ENCODE measurements at regions not wholly inside any gene's neighbourhood (a gene's known extent, or its start where the extent isn't known, plus 50 kb on each side); places are given as distances from the start of the nearest gene placed in this dataset.

DNA sequence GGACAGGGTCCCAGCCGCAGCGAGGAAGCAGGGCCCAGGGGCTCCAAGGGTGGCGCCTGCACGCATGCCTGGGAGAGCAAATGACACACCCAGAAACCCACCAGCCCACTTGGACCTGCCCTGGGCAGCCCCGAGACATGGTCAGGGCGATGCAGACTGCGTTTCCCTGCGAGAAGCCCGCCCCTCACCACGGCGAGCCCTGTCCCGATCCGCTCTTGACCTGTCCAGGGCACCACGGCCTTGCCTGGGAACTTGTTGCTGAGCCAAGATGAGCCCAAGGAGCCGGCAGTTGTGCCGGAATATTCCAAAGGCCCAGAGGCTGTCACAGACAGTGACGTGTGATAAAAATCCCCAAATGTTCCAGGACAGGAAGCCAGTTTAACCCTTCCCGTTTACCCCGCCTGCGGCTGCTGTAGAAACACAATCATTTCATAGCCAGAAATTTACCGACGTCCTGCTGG, 78.1 kb downstream of the SIK1 start:
- TF ChIP-seq, protein P1, sequence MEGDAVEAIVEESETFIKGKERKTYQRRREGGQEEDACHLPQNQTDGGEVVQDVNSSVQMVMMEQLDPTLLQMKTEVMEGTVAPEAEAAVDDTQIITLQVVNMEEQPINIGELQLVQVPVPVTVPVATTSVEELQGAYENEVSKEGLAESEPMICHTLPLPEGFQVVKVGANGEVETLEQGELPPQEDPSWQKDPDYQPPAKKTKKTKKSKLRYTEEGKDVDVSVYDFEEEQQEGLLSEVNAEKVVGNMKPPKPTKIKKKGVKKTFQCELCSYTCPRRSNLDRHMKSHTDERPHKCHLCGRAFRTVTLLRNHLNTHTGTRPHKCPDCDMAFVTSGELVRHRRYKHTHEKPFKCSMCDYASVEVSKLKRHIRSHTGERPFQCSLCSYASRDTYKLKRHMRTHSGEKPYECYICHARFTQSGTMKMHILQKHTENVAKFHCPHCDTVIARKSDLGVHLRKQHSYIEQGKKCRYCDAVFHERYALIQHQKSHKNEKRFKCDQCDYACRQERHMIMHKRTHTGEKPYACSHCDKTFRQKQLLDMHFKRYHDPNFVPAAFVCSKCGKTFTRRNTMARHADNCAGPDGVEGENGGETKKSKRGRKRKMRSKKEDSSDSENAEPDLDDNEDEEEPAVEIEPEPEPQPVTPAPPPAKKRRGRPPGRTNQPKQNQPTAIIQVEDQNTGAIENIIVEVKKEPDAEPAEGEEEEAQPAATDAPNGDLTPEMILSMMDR (IDR thresholded peaks at IDR 0.05) = no peak
- TF ChIP-seq SIN3A (IDR thresholded peaks at IDR 0.05; ENCODE audit: borderline replicate concordance, low read depth, low read length) (no peak), POLR2AphosphoS5 (IDR thresholded peaks at IDR 0.05; ENCODE audit: low read depth, low read length) (no peak), SMC3 (IDR thresholded peaks at IDR 0.05; ENCODE audit: low read depth, low read length) (no peak), RAD21 (IDR thresholded peaks at IDR 0.05; ENCODE audit: low read length) (no peak), EP300 (IDR thresholded peaks at IDR 0.05; ENCODE audit: borderline replicate concordance in 1 of 2, low read depth in 1 of 2, low read length in 1 of 2) (no peak), RFX5 (IDR thresholded peaks at IDR 0.05; ENCODE audit: low read length) (no peak), NFIC (IDR thresholded peaks at IDR 0.05; ENCODE audit: borderline replicate concordance) (no peak), MXI1 (IDR thresholded peaks at IDR 0.05; ENCODE audit: low read depth, low read length) (no peak), TEAD4 (IDR thresholded peaks at IDR 0.05; ENCODE audit: borderline replicate concordance, insufficient read depth) (no peak)
- TF ChIP-seq, protein P2, sequence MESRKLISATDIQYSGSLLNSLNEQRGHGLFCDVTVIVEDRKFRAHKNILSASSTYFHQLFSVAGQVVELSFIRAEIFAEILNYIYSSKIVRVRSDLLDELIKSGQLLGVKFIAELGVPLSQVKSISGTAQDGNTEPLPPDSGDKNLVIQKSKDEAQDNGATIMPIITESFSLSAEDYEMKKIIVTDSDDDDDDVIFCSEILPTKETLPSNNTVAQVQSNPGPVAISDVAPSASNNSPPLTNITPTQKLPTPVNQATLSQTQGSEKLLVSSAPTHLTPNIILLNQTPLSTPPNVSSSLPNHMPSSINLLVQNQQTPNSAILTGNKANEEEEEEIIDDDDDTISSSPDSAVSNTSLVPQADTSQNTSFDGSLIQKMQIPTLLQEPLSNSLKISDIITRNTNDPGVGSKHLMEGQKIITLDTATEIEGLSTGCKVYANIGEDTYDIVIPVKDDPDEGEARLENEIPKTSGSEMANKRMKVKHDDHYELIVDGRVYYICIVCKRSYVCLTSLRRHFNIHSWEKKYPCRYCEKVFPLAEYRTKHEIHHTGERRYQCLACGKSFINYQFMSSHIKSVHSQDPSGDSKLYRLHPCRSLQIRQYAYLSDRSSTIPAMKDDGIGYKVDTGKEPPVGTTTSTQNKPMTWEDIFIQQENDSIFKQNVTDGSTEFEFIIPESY (IDR thresholded peaks at IDR 0.05; ENCODE audit: borderline replicate concordance, low read depth) = no peak

Measured in SK-N-SH (cell line).